HG02571 (cell line): ENCODE measurements at regions not wholly inside any gene's neighbourhood (a gene's known extent, or its start where the extent isn't known, plus 50 kb on each side); places are given as distances from the start of the nearest gene placed in this dataset.

Source experiments
- ATAC-seq: cut with Tn5 transposase; IDR thresholded peaks from one replicate; pipeline ENCODE4 v1.9.1; 2021; ENCODE audit warnings: mild to moderate bottlenecking, moderate library complexity; ENCODE audit not compliant: unreplicated experiment

DNA sequence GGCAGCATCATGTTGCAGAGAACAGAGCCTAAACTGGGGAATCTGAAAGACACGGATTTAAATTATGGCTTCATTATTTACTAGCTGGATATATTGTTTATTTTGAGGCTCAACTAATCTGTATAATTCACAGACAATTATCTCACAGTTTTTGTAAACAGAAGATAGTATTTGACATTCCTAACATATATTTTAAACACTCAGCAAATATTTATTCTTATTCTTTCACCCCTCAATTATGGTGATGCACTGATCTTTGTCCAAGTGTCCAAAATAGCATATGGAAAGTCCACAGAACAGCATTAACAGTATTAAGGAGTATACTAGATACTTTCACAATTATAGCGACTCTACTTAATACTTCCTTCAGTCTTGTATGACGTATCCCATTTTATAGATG lies 257.0 kb downstream of the ADGRG6 start:
- ATAC-seq, result no peak

DNA sequence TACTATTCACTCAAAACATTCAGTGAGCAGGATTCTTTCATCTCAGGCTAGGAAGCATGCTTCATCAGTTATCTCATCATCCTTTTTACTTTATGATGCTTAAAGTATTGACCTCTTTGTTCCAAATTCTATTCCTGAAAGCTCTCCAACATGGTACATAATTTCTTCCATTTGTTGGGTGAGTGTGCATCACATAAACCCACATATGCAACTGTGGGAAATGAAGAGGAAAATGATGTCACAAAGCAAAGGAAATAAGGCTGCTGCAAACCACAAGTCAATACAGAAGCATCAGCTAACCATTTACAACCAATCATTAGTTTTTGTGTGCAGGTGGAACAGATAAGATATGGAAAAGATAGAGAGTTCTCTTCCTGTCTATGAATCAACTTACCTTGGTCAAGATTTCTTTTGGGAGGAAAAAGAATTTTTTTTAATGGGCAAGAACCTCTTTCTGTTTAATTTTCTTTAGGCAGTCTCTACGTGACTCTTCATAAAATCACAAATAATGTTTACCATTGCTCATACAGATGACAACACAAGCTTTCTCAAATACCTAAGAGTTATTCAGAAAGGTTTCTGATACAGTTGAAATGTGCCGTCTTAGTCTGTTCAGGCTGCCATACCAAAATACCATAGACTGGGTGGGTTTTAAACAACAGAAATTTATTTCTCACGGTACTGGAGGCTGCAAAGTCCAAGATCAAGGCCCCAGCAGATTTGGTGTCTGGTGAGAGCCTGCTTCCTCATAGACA lies 259.9 kb downstream of the ADGRG6 start:
- ATAC-seq, result no peak

DNA sequence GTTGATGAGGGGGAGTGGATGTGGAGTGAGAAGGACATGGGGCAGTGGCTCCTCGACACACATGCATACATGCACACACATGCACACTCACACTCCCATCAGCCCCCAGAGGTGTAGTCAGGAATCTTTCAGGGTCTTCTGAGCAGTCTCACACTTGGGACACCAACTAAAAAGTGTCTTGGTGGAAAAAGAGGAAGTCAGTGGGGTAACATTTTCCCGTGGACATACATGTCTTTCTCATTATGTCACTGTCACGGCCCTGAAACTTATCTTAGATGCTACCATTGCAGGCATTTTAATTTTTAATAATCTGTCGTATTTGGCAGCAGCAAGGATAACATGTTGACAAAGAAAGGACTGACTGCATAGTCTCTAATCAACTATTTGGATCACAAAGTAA lies 261.1 kb downstream of the ADGRG6 start:
- no peak for ATAC-seq

DNA sequence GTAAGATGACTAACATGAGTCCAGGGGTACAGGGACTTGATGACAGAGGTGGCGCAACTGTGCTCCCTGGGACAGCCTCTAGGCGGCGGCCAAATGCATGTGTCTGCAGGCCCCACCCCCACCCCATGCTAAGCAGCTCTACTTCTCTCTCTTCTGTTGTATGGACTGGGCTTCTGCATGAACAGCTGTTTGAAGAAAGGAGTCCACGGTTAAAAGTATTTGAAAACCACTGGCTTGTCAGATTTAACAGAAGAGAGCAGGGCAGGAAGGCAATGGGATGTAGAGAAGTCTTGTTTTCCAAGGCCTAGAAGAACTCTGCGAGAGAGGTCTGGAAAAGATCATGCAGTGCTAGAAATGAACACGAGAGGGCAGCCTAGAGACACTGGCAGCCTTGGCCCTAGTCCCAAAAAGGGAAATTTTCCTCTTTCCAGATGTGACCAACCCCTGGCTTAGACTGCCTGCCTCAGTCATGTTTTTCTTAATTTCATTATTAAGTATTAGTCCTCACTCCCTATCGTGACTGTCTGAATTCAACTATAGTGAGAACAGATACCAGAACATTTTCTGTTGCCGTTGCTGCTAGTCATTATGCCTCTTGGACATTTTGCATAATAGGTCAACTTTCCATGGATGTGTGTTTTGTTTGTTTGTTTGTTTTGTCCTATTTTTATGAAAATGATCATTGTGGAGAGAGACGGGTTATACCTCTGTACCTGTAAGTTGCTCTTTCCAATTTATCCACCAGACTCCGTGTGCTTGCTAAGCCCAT lies 265.0 kb downstream of the ADGRG6 start:
- peak; percentile 63 for ATAC-seq

DNA sequence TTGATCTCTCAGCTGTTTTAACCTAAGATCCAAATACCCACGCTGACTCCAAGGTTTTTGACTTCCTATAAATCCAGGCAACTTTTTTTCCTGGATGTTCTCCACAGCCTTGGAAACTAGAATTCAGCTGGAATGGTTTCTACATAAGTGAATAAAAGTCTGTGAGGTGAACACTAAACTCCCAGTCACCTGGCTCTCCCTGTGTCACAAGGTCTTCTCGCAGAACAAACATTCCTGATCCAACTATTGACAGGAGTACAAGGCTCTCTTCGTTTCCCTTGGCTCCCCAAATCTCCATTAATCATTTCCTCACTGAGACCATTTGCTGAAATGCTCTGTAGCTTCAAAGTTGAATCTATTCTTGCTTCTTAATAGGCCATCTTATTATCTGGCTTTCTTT lies 265.7 kb downstream of the ADGRG6 start:
- ATAC-seq, result no peak

DNA sequence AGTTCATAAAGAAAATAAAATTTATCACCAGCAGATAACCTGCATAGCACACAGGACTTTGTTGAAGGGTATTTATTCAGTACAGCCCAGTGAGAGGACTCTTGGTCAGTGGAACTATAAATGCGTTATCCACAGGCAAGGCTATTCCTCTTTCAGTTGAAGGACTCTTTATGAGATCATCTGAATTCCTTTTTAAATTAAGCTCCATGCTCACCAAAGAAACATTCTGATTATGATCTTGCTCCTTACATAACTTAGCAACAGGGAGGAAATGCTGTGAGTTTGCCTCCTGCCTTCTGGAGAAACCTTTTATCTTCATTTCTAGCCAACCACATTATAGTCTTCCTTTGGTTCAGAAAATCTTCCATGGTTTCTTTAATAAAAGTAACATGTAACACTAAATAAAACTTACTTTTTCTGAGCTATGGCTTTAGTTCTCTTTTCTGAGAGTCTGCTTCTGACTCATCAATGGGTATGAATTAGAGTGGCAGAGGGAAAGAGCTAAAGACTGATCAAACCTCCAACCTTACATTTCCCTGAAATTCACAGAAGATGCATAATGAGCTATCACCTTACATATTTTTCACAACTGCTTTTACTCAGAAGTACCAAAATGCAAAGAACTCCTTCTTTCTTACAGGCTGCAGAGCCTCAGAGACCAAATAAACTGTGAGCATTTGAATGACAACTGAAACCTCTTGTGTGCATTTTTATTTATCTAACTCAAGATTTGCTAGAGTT lies 267.2 kb downstream of the ADGRG6 start:
- no peak for ATAC-seq

DNA sequence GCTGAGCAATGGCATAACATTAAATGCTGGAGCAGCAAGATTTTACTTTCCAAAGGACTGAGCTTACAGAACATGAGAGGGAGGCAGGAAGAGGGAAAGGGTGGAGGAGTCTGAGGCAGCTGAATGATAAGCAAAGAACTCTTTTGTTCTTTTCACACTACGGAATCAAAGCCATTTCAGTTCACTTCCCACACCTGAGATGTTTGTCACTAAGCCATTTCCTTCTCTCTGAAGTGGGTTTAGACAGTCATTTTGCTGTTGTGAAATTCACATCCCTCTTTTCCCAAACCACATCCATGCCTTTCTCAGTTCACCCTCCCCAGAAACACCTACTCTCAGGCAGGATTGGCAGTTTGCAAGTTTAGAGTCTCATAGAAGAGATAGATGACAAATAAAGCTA lies 267.9 kb downstream of the ADGRG6 start:
- ATAC-seq, result no peak

DNA sequence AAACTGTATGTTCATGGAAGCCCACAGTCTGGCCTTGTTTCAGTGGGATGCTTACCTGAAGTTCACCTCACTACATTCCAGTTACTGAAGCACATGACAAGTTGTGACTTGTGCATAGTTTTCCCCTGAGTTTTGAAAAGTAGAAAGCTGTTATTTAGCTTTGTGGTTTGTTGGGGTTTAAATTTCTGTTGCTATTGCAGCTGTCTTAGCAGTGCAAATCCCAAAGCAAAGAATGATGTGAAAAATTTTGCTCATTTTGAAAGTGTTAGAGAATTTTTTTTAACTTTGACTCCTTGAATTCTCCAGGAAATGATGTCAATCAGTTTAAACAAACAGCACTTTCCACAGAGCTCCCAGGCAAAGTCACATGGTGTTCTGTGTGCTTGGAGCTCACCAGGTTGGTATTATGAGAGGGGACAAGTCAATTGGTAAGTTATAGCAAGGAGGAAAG lies 268.4 kb downstream of the ADGRG6 start:
- no peak for ATAC-seq

DNA sequence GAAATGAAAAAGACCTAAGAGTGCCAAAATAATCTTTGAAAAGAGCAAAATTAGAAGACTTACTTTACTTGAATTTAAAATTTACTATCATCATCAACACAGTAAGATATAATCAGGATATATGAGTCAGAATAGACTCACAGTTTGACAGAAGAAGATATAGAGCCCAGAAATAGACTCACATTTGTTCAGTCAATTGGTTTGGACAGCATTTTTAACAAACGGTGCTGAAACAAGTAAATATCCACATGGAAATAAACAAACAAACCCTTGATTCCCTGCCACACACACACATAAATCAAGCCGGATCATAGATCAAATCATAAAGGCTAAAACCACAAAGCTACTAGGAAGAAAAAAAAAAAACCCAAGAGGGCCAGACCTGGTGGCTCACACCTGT lies 291.1 kb downstream of the ADGRG6 start:
- ATAC-seq, result no peak

DNA sequence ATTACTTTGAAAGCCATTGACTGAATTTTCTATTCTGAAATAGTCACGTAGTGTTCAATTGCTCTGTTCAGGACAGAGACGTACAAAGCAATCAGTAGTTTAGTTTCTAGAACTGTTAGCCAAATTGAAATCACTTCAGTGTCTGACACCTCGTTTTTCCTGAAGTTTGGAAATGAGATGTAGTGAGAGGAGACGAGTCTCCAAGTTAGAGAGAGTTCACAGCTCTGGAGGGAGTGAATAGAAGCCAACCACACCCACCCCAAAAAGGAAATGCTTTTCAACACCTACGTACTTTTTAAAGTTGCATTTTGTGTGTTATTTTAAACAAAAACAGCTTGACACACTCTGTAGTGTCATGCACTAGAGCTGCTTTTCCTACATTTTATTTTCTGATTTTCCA lies 296.0 kb downstream of the ADGRG6 start:
- ATAC-seq, result no peak

DNA sequence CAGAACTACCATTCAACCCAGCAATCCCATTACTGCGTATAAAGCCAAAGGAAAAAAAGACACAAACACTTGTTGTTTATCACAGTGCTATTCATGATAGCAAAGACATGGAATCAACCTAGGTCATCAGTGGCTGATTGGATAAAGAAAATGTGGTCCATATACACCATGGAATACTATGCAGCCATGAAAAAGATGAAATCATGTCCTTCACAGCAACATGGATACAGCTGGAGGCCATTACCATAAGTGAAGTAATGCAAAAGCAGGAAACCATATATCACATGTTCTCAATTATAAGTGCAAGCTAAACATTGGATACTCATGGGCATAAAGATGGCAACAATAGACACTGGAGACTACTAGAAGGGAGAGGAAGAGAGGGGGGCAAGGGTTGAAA lies 299.6 kb downstream of the ADGRG6 start:
- no peak for ATAC-seq

DNA sequence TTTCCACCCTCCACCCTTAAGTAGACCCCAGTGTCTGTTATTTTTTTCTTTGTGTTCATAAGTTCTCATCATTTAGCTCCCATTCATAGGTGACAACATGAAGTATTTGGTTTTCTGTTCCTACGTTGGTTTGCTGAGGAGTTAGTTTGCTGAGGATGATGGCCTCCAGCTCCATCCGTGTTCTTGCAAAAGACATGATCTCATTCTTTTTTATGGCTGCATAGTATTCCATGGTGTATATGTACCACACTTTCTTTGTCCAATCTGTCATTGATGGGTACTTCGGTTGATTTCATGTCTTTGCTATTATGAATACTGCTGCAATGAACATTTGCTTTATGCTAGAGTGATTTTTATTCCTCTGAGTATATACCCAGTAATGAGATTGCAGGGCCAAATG lies 301.2 kb downstream of the ADGRG6 start:
- no peak for ATAC-seq

DNA sequence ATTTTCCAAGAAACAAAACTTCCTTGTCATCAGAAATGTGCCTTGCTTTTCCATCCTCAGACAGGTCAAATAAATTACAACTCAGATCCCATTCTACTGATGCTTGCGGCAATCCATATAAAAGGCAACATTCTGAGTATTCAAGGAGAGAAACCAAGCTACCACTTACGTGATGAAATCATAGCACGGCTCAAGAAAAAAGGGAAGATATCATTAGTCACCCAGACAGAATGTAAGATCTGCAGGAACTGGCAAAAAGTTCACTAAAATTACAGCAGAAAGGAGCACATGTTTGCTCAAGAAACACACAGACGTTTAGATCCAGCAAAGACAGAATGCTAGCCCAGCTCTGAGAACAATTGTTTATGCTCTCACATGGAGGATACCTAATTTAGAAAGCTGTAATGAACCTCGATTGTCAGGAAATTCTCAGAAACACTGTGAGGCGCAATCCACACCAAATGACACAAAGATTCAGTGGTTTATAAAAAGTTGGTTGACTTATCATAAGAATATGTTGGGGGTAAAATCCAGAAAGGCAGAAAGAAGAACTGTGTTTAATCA lies 304.2 kb downstream of the ADGRG6 start:
- no peak for ATAC-seq

DNA sequence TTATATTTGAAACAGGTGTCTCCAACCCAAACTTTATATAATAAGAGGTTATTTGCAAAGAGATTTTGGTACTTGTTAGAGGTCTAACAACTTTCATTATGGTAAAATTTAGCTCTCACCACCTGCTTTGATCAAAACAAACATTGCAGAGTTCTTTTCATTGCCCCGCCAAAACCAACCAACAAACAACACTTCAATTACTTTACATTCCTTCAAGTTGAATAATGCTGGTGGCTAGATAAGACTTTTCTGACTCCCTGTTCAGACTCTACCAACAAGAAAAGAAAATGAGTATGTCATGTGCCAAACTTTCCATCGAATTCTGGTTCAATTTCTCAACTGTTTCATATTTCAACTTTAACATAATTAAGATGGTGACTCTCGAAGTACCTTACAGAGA lies 311.1 kb downstream of the ADGRG6 start:
- no peak for ATAC-seq

DNA sequence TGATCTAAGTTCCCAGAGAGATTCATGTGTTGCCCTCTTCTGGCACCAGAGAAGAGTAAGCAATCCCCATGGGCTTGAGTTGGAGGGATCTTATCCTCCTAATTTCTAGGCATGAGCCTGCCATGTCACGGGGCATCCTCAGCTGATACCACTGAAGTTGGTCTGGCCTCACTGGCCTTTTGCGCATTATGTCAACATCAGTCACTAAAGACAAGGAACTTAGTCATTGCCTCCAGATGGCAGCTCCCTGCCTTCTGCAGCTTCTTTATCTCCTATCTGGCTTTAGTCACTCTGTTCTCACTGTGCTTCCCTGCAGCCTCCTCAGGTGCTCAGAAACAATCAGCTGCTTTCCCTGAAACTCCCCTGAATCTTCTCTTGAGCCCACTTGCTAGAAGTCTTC lies 312.2 kb downstream of the ADGRG6 start:
- ATAC-seq, result no peak

DNA sequence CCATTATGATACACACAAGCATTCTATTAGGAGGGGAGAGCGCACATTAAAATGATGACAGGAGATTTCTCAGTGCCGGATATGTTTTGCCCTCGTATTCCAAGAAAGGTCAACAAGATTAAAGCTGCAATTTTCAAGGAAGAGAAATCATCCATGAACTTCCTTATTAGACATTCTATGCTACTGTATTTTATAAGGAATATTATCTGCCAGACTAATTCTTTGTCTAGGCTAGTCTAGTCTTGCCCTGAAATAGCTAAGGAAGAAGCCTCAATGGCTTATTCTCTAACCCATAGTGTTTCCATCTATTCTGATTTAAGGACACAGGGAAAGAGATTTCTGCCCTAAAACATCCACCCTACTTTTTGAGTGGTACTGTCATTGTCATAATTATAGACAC lies 315.4 kb downstream of the ADGRG6 start:
- no peak for ATAC-seq

DNA sequence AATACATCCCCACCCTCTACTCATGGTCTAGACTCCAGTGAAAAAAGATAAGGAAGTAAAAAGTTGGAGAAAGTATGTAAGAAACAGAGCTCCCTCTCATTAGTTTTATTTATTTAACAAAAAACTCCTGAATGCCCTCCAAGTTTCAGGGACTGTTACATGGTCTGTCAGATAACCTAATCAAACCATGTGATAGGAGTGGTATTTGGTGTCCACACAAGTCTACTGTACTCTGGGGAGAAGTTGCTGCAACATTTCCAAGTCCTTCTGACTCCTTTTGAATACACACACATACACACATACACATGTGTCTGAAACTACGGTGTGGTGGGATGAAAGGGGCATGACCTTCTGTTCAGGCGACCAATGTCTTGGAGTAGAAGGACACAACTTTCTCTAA lies 320.0 kb downstream of the ADGRG6 start:
- no peak for ATAC-seq

DNA sequence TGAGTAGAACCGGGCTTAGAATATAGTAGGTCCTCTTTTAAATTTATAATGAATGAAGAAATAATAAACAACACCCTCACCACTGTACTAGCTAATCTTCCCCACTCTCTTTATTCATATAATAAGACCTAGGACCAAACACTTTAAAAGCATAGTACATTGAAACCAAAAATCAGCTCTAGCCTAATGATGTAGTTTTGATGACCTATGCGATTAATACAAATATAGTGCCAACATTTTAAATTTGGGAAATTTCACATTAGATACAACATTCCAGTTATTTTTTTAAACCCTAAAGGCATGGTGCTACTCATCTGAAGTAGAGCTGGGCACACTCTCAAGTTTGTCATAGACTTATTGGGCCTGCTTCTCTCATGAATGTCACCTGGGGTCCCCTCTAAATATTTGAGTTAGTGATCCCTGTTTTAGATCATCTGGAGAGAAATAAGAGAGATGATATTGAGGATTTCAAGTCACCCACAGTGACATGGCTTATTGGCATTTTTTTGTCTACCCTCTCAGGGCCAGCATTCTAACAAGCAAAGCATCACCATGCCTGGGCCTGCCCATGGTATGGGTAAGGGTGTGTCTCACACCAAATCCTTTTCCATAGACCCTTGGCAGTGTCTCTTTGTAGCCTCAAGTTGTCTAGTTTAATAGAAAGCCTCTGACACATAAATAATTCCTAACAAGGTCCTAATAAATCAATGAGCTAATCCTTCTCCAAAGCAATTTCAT lies 319.8 kb downstream of the HIVEP2 start:
- ATAC-seq, result no peak

DNA sequence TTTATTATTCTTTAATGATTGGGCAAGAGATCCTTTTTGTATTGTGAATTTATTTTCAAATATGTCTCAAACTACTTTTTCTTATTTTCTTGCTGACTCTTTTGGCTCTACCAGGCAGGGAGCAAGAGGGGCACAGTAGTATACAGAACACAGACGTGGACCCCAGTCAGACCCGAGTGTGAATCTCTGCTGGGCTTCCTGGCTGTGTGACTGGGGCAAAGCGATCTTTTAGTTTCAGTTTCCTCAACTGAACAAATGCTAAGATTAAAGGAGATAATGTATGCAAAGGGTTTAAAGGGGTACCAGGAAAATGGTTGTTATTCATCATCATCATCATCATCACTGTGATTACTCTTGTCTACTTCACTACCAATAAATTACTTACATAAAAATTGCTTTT lies 317.5 kb downstream of the HIVEP2 start:
- no peak for ATAC-seq

DNA sequence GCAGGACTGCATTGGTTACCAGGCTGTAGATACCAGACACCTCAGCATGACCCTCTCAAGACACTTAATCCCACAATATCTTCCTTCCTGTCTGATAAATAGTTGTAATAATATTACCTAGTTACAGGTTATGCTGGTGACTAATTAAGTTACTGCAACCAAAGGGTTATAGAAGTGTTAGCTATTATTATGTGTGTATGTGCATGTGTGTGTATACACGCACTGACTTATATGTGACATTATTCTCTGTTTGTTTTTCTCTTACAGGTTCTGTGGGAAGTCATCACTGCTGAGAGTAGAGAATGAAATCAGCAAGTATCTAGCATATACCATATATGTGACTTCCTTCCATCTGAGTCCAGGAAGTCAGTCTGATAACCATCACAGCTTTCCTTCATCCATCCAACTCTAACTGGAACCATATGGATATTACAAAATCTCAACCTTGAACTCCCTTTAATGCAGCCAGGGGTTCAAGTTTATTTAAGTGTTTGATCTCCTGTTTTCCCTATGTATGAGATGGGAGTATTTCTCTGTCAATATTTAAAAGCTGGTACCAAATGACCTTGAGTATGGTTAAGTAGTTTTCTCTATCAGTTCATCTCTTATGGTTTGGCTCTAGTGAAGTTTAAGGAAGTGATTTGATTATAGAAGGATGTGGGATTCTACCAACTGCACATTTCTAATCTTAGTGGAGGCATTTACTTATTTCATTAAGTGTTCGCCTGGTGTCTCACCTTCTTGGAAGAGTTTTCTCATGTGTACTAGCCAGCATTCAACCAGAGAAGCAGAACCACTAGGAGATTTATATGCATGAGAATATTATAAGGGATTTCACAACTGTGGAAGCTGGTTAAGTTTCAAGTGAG lies 313.2 kb downstream of the HIVEP2 start:
- ATAC-seq, result no peak
